ENCODE measurements at regions not wholly inside any gene's neighbourhood (a gene's known extent, or its start where the extent isn't known, plus 50 kb on each side); places are given as distances from the start of the nearest gene placed in this dataset.

DNA sequence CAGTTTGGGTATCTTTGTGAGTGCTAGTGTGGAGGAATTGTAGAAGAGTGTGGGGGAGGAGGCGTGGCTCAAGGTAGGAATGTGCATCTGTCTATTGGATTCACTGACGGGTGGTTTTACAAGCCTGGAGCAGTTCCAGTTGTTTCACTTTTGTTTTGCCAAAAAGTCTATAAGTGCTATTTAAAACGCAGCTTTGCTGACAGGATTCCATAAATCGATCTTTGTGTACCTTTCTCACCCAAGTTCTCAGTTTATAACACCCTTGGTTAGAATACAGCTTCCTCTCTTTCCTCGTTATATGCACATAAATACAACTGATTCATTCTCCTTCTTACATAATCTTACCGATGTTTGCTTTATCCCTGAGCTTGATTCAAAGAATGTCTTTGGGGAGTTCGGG lies 123.2 kb upstream of the UBE2E2 start:
- DNase-seq: no peak

DNA sequence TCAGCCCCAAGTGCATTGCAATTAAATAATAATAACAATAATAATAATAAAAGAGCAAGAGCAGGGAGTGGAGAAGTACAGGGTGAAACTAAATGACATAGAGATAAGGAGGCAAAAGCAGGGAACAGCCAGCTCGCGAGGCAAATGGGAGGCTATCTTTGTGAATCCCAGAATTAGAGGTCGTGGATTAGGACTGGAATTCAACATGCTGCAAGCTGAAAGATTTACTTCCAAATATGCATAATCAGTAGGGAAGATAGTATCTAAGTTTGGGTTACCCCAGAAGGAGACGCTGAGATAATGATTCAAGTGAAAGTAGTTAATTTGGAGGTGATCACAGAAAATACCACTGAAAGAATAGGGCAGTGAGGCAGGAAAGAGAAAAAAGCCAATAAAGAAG lies 119.4 kb upstream of the UBE2E2 start:
- DNase-seq: no peak

DNA sequence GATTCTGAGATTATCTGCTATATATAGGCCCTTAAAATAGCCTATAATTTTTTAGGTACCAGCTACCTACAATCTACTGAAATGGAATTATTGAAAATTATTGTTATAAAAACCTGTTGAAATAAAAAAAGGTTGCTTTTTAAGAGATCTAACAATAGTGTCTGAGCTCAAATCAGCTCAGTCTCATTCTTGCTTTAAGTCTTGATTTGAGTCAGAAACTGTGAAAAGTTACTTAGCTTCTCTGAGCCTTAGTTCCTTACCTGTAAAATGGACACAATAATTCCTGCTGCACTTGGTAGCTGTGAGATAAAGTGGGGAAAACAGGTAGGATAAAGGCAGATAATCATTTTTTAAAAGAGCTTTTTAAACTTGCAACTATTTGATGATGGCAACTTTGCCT lies 118.8 kb upstream of the UBE2E2 start:
- no peak for DNase-seq

DNA sequence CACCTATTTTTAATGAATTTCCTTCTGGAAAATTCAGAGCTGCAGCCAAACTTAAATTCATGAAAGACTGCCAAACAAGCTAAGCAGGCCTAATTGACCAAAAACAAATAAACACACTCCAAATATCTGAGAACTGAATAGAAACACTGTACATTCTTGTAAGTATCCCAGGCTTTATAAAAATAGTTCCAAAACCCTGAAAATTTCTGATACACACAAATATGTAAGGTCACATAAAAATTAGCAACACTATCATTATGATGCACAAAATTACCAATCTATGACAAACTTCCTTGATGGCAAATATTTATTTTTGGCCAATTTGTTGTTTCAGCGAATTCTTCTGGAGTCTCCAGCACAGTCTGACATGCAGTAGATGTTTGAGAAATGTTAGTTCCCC lies 117.9 kb upstream of the UBE2E2 start:
- DNase-seq: no peak

DNA sequence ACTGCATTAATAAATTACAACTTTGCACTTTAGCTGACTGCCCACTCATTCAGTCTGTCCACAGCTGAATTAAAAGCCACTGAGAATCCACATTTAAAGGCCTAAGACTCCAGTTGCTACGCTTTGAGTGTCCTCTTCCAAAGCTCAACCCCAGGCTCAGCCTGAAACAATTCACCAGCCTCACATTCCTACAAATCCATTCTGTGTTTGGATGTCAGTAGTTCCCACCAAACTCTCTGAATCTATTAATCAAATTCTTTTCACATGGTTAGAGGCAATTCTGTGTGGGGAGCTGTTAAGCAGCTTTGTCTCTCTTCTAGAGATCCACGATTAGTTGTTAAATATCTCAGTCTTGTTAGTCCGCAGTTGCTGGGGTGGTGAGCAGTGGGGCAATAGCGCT lies 116.8 kb upstream of the UBE2E2 start:
- DNase-seq: no peak

DNA sequence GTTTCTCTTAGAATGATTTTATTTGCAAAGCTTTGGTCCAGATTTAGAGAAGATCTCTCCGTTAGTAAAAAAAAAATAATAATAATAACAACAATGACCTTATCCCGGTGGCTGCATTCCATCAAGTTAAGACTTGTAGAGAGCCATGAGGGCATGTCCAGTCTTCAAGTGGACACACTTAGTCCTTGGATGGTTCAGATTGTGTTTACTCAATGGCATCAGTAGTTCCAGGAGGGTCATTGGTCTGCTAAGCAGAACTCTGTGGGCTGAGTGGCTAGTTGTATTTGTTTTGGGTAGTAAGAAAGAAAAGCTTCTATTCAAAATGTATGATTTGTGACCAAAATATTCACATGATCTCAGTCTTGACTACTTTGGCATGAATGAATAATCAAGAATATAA lies 116.3 kb upstream of the UBE2E2 start:
- no peak for DNase-seq

DNA sequence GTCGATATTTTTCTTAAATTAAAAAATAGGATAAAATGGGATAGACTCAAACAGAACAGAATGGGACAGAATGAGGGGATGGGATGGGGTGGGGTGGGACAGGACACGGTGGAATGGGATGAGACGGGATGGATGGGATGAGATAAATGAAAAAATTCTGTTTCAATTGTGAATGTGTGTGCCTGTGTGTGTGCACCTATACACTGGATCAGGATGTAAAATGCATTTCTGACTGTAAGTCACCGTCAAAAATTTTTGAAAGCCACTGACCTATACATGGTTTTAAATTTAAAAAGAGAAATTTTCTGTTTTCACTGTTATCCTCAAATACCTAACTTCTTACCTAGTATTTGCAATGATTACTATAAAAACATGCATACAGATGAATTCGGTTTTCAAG lies 108.7 kb upstream of the UBE2E2 start:
- DNase-seq: no peak

DNA sequence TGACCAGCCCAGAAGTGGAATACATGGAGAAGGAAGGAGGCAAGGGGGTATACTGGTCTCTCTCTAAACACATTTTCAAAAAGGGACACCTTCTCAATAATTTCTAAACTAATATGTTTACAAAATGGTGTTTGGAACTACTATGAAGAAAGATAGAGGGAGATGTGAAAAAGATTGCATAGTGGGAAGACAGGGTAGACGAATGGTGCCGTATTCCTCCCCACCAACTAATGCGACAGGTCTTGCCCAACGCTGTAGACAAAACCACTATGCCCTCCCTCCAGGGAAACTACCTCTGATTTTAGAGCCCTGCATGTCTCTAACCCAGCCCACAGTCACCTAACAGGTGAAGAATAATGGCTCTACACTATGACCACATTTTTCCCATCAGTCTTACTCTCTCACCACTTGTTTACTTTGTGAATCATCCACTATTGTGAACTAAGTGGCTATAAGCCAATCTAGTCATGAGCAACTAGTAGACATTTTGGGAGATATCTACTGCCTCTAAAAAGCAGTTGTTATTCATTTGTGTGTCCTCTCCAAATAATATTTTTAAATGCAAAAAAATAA lies 108.2 kb upstream of the UBE2E2 start:
- peak; percentile 11 for DNase-seq

DNA sequence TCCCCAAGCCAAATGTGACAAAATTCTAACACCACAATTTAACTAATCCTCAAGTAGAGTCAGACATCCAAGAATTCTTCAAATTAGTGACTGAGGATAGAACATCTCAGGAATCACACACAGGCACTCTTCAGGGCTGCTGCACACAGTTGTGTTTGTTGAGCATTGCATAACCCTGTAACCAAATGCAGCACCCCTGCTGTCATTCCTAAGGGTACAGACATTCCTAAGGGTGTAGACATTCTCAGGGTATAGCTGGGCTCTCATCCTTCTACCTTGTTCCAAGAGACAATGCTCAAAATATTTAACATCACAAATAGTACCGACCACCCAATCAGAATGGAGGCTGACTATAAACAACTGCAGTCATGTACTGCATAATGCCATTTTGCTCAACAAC lies 107.1 kb upstream of the UBE2E2 start:
- DNase-seq: no peak

DNA sequence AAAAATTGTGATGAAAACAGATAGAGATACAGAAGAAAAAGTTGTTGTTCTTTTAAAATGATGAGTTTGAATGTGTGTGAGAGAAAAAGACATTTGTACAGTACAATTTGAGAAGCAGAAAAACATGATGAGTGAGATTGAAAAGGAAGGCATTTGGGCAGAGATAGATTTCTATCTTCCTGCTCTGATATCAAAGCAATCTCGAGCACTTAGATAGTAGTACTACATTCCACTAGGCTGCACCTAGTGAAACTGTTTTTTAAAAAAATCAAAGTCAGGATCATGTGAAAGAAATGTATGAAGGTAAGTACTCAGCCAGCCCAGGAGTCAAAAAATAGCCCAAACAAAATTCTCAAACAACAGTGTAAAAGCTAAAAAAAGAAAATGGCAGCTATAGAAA lies 104.1 kb upstream of the UBE2E2 start:
- no peak for DNase-seq

DNA sequence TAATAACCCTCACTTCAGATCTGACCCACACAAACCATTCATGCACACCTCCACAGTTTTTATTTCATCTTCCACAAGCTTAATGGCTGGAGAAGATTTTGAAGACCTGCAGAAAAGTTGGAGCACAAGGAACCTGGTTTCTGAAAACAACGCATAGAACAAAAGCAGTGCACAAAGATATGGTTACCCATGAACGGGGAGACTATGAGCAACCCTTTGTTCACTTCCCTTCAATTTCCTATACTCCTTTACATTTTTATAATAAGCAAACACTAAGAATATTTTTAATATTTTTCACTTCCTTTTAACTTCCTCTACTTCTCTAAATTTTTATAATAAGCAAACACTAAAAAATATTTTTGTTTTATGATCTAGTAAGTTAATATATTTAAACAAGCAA lies 103.5 kb upstream of the UBE2E2 start:
- DNase-seq: no peak

DNA sequence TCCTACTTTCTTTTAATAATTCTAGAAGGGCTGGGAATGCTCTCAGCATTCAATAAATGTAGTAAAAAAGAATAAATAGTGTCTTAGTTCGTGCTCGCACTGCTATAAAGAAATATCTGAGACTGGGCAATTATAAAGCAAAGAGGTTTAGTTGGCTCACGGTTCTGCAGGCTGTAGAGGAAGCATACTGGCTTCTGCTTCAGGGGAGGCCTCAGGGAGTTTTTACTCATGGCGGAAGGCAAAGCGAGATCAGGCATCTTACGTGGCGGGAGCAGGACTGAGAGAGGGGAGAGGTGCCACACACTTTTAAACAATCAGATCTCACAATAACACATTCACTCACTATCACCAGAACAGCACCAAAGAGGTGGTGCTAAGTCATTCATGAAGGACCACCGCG lies 103.0 kb upstream of the UBE2E2 start:
- no peak for DNase-seq

DNA sequence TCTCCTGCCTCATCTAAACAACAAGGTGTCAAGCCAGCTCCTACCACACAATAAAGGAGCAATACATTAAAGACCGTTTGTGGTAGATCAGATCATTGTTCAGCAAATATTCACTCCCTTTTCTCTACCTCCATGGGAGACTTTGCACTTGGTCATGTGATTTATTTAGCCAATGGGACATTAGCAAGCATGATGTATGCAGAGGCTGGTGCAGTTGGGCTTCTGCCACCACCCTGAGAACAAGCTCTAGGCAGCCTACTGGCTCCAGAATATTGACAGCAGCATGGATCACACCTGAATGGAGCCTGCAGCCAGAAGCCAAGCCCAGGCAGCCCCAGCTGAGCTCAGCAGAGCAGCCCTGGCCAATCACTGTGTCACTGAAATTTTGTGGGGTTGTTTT lies 99.4 kb upstream of the UBE2E2 start:
- no peak for DNase-seq

DNA sequence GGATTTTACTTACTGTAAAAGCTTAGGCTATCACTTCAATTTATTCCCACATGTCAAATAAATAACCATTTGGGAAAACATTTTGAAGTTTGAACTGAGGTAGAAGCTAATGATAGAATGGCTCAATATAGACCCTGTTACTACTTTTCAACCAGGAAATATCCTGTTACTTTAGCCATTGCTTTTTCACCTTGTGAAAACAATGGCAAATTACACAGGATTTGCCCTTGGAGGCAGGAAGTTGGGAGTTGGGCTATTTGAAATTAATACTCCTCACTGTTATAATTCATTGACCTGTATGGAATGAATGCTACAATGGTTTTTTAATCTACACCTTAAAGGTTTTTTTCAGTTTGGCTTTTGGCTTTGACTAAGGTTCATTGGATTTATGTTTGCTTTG lies 98.1 kb upstream of the UBE2E2 start:
- DNase-seq: no peak

DNA sequence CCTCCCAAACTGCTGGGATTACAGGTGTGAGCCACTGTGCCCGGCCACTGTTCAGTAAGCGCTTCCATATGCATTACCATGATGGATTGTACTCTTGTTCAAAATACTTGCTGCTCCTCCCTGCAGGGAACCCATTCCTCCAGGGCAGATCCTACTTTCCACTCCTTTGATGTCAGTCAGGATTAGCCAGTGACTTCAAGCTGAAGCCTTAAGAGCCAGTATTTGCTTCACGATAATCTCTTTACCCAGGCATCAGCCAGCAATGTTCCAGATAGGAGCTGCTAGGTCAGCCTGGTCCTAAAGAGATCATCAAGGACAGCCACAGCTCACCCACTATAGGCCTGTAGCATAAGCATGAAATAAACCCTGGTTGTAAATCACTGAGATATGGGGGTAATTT lies 96.5 kb upstream of the UBE2E2 start:
- DNase-seq: no peak

DNA sequence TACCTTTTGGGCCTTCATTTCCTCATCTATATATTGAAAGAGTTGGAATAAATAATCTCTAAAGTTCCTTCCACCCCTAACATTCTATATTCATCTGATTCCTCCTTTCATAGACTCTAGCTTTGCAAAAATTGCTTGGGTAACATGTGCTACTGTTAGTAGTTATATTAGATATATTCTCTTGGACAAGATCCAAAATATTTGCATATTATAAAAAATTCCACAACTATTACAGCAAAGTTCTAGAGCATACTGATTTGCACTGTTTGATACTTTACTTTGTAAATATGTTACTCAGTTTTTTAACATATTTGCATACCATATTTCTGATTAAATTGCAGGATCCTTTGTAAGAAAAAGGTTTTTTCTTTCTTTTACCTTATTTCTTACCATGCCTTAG lies 95.9 kb upstream of the UBE2E2 start:
- no peak for DNase-seq

DNA sequence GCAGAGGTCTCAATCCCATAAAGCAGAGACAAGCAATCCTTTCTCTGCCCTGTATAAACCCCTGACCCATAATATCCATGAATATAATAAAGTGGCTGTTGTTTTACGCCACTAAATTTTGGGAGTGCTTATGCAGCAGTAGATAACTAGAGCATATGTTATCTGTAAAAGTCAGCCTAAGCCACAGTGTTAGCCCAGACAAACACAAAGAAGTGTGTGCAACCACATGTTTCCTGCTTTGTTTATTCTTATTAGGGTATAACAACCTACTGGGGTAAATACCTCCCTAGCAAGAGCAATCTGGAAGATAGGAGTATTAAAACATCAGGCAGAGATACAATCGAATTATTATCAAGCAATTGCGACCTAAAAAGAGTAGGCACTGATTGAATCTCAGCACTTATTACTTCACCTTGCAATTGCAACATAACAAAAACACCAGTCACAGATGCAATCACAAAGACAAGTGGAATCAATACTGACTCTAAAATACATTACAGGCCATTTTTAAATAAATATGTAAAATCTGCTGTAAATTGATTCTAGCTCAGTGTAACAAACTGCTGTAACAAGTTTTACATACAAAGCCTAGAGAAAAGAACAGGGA lies 94.6 kb upstream of the UBE2E2 start:
- no peak for DNase-seq

DNA sequence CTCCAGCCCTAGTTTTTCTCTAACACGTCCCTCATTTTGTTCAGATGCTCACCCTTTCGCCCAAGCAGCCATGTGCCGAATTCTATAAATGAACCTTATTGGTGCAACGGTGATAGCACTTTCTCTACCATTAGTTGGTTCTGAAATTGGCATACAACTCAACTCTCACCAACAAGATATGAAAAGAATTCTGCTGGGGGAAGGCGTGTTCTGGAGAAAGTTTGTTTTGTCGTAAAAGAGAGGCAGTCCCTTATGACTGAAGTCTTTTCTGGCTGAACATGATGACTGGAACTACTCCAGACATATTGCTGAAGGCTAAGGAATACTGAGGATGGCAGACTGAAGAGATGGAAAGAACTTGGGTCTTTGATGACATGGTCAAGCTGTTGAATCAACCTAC lies 91.8 kb upstream of the UBE2E2 start:
- no peak for DNase-seq

DNA sequence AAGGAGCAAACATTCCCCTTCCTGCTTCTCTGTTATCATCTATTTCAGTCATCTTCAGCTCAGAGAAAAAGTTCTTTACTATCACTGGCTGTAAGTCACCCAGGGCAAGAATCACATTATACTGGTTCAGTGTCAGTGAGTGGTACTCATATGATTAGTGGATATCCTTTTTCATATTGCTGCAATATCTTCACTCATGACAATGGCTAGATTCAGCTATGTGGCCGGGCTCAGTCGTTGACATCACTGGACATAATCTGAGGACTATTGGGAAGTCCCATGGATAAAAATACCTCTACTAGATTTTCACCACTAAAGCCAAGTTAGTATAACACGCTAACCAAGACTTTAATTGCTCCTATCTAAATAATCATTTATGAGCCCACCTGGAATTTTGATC lies 91.3 kb upstream of the UBE2E2 start:
- DNase-seq: no peak

DNA sequence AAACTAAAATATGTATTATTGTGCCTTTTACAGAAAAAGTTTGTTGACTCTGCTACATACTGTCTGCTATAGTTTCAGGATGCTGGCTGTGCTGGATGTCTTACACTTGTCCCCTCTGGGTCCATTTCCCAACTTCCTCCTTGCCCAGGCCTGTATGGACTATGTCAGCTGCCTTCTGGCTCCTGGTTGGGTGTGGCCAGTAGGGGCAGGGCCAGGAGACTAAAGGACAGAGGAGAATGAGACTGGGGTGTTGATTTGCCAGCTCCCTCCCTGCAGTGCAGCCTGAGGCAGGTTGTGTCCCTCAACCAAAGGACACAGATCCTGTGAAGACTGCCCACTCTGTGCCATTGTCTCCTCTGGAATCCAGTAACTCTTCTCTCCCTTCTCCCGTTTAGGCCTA lies 90.6 kb upstream of the UBE2E2 start:
- DNase-seq: no peak

DNA sequence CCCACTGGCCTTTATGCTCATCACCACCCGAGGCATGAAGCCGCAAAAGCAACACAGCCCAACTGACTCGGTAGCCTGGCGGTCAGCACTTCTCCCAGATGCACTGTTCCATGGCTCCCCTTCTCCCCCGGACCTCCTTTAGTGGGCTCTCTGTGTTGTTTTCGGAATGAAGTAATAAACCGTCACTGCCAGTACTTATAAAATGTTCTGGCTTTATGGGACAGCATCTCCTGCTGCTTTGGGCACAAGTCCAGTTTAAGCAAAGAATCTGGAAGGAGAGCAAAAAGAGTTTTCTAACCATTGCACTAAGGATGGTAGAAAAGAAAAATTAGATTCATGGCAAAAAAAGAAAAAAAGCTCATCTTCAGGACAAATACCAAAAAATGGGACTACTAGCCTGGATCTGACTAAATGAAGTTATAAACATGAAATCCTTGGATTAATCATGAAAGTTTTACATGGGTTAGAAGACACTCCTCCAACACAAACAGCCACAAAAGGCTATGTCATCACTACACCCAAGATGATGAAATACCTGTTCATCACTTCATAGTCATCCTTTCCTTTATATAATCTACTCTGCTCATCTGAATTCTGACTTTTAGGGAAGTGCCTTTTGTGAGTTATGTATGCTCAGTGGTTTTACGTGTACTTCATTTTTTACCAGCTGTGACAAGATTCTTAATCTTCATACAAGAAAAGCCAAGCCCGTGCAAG lies 89.5 kb upstream of the UBE2E2 start:
- DNase-seq: no peak

DNA sequence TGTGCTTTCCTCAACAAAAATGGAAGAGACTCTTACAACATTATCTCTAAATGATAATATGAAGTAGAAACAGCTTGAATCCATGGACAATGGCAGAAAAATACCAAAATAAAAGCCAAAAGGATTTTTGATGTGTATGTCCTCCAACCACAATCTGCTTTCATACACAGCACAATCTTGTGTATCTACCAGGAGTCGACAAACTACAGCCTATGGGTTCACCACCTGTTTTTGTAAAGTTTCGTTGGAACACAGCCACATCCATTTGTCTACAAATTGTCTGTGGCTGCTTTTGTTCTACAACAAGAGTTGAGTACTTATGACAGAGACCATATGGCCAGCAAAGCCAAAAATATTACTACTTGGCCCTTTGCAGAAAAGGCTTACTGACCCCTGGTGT lies 88.7 kb upstream of the UBE2E2 start:
- DNase-seq: no peak

DNA sequence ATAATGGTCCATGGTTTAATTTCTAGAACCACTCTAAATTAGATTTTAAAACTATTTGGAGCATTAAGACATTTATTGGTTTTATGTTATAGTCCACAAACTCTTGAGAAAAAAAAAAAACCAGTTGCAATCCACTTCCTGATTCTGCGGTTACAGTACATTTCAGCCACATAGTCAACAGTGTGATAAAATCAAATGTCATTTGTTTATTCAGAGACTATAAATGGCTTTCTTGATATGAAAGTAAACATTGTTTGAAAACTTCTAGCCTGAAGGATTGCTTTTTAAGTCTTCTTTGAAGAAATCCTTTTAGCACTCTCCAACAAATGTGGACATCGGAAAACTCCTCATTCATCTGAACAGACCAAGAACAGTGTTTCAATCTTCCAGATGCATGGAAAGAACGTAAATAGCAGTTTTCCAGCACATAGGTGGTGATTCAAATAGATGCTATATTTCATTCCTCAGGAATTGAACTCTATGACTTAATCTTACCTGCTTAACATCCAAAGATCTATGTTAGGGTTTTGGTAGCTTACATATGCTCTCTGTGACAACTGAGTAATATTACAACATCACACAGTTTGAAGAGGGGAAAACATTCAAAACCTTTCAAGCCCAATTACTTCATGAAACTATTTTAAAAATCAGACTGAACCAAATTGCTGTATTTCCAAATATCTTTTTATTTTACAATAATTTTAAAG lies 87.8 kb upstream of the UBE2E2 start:
- DNase-seq: no peak

Measured in NCI-H1436 treated with DMSO at 0.1 percent for 48 hours (cell line).